Loucy (cell line): ENCODE measurements at regions not wholly inside any gene's neighbourhood (a gene's known extent, or its start where the extent isn't known, plus 50 kb on each side); places are given as distances from the start of the nearest gene placed in this dataset.

Experiments used
- H2AFZ ChIP-seq: fragments of 200-600 bp; sonication (generic); 2 replicates; pipeline ENCODE4 v1.6.0; 2016; ENCODE audit warnings: antibody characterized with exemption, mild to moderate bottlenecking, low read length, moderate library complexity
- H3F3A ChIP-seq: fragments of 200-600 bp; 2 replicates; pipeline ENCODE4 v1.6.0; 2016; ENCODE audit warnings: antibody characterized with exemption, low read depth, mild to moderate bottlenecking
- H3K27me3 ChIP-seq: fragments of 200-600 bp; sonication (generic); 2 replicates; pipeline ENCODE4 v1.6.1; 2014; ENCODE audit warnings: low read length, mild to moderate bottlenecking; ENCODE audit not compliant: insufficient read depth, poor library complexity, severe bottlenecking
- H3K36me3 ChIP-seq: fragments of 200-600 bp; sonication (generic); 2 replicates; pipeline ENCODE4 v1.6.1; 2016; ENCODE audit warnings: low read length; ENCODE audit not compliant: insufficient read depth
- H3K4me1 ChIP-seq: fragments of 200-600 bp; sonication (generic); 2 replicates; pipeline ENCODE4 v1.5.1; 2014; ENCODE audit warnings: low read length, mild to moderate bottlenecking; ENCODE audit not compliant: insufficient read depth, poor library complexity, severe bottlenecking
- H3K4me2 ChIP-seq: fragments of 200-600 bp; sonication (generic); 2 replicates; pipeline ENCODE4 v1.6.0; 2014; ENCODE audit warnings: antibody characterized with exemption, low read length, low read depth, mild to moderate bottlenecking; ENCODE audit not compliant: poor library complexity, severe bottlenecking
- H3K4me3 ChIP-seq: fragments of 200-600 bp; sonication (generic); 2 replicates; pipeline ENCODE4 v1.5.1; 2014; ENCODE audit warnings: low read length, mild to moderate bottlenecking, mixed read lengths; ENCODE audit not compliant: poor library complexity, severe bottlenecking
- H3K79me2 ChIP-seq: fragments of 200-600 bp; sonication (generic); 2 replicates; pipeline ENCODE4 v1.6.1; 2014; ENCODE audit warnings: low read length; ENCODE audit not compliant: insufficient read depth
- H3K9ac ChIP-seq: fragments of 200-600 bp; sonication (generic); 2 replicates; pipeline ENCODE4 v1.6.0; 2014; ENCODE audit warnings: mild to moderate bottlenecking, low read depth, low read length, moderate library complexity; ENCODE audit not compliant: poor library complexity, severe bottlenecking
- H3K9me2 ChIP-seq: fragments of 200-600 bp; sonication (generic); replicated peaks from 2 replicates; pipeline ENCODE4 v1.6.1; 2016; ENCODE audit warnings: low read depth, low read length, mixed read lengths
- H3K9me3 ChIP-seq: fragments of 200-600 bp; sonication (generic); 2 replicates; pipeline ENCODE4 v1.6.1; 2014; ENCODE audit warnings: mild to moderate bottlenecking, antibody characterized with exemption, low read length, low read depth; ENCODE audit not compliant: insufficient read depth
- H4K20me1 ChIP-seq: fragments of 200-600 bp; sonication (generic); 2 replicates; pipeline ENCODE4 v1.6.0; 2014; ENCODE audit warnings: antibody characterized with exemption, low read length, mild to moderate bottlenecking; ENCODE audit not compliant: insufficient read depth, poor library complexity, severe bottlenecking
- EZH2phosphoT487 ChIP-seq: fragments of 200-600 bp; IDR thresholded peaks from 2 replicates; pipeline ENCODE4 v1.6.1; 2018; ENCODE audit warnings: antibody characterized with exemption, mild to moderate bottlenecking, moderate library complexity, borderline replicate concordance
- TF ChIP-seq, protein P1 (sequence below): fragments of 200-600 bp; sonication (generic); conservative IDR thresholded peaks from 2 replicates; pipeline ENCODE4 v1.5.1; 2014; ENCODE audit warnings: mild to moderate bottlenecking, antibody characterized with exemption, low read length

DNA sequence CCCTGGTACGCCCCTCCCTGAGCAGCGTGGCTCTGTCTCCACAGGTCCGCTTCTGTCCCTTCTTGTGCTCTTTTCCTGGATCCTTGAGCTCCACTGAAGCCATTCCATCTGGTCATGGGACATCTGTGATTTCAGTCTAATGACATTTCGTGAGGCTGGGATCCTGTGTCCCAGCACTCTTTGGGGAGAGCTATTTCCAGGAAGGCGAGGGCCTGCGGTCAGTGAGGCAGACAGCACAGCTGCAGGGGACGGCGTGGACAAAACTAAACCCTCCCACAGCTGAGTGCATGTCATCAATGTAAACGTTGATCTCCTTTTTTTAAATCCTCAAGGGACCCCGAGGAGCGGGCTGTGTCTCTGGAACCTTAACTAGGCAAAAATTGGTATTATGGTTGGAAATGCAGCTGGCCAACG is 127.7 kb downstream of the DACT1 start:
- H3F3A ChIP-seq = no peaks in the 10 kb centered on the region
- H3K9ac ChIP-seq = no peak overlapping the region
- no peak overlapping the region for H3K4me3 ChIP-seq

DNA sequence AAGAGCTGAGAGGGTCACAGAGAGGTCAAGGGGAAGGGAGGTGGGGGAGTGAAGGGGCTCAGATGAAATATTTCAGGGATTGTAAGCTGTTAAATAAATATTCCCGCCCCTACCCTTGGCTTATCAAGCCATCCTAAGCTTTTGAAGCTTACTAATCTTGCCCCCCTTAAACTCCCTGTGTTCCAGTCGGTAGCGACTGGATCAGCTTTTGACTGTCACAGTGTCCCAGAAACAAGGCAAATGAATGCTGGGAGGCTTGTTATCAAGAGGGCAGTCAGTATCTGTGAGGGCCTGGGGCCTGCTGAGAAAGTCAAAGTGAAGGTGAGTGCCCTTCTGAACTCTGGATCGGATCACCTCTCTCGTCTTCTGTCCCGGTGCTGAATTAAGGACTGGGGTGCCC is 128.1 kb downstream of the DACT1 start:
- H3K79me2 ChIP-seq = no peaks in the 10 kb centered on the region
- H3K36me3 ChIP-seq = no peaks in the 10 kb centered on the region
- no peak overlapping the region for H3K4me2 ChIP-seq
- H3K9ac ChIP-seq = no peak overlapping the region
- H3K9me2 ChIP-seq = no peaks in the 10 kb centered on the region
- no peaks in the 10 kb centered on the region for H4K20me1 ChIP-seq
- no peaks in the 10 kb centered on the region for H3K4me1 ChIP-seq
- no peaks in the 10 kb centered on the region for H3K27me3 ChIP-seq
- H3K4me3 ChIP-seq = no peak overlapping the region
- H3K9me3 ChIP-seq = no peaks in the 10 kb centered on the region
- H3F3A ChIP-seq = no peaks in the 10 kb centered on the region
- no peak overlapping the region for H2AFZ ChIP-seq
- no peak for TF ChIP-seq EZH2phosphoT487
- TF ChIP-seq, protein P1, sequence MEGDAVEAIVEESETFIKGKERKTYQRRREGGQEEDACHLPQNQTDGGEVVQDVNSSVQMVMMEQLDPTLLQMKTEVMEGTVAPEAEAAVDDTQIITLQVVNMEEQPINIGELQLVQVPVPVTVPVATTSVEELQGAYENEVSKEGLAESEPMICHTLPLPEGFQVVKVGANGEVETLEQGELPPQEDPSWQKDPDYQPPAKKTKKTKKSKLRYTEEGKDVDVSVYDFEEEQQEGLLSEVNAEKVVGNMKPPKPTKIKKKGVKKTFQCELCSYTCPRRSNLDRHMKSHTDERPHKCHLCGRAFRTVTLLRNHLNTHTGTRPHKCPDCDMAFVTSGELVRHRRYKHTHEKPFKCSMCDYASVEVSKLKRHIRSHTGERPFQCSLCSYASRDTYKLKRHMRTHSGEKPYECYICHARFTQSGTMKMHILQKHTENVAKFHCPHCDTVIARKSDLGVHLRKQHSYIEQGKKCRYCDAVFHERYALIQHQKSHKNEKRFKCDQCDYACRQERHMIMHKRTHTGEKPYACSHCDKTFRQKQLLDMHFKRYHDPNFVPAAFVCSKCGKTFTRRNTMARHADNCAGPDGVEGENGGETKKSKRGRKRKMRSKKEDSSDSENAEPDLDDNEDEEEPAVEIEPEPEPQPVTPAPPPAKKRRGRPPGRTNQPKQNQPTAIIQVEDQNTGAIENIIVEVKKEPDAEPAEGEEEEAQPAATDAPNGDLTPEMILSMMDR = no peak

More for the DNA sequence above, 127.7 kb downstream of the DACT1 start:
- no peak for TF ChIP-seq EZH2phosphoT487
- TF ChIP-seq, protein P1 = no peak
- Histone ChIP-seq H3K4me1 (no peaks in the 10 kb centered on the region), H3K9me2 (no peaks in the 10 kb centered on the region), H3K4me2 (no peak overlapping the region), H3K9me3 (no peaks in the 10 kb centered on the region), H2AFZ (no peak overlapping the region), H3K36me3 (no peaks in the 10 kb centered on the region), H3K79me2 (no peaks in the 10 kb centered on the region), H4K20me1 (no peaks in the 10 kb centered on the region), H3K27me3 (no peaks in the 10 kb centered on the region)

DNA sequence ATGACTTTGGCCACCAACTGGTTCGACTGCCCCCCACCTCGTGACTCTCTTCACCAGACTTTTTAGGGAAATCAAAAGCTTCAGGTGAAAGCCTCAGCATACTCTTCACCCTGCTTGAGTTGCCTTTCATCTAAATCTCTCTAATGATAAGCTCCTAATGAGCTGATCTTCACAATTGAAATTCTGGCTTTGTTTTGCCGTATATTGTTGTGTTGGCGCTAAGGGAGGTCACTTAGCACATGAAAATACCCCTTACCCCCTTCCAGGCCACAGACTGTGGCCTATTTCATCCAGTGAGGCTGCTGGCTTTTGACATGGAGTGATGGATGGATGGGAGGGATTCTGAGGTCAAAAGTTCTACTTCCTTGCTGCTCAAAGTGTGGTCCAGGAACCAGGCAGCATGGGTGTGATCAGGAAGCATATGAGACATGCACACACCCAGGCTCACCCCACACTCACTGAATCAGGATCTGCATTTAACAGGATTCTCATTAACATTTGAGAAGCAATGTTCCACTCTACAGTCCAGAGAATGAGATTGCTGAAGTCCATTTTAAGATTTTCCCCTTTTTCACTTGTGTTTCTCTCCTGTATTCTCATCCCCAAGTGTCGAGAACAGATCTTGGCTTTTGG is 131.4 kb downstream of the DACT1 start:
- no peak overlapping the region for H3K9ac ChIP-seq
- no peak for TF ChIP-seq EZH2phosphoT487
- TF ChIP-seq, protein P1 = no peak
- no peaks in the 10 kb centered on the region for H3K9me2 ChIP-seq
- H3K36me3 ChIP-seq = no peaks in the 10 kb centered on the region
- H4K20me1 ChIP-seq = no peaks in the 10 kb centered on the region
- no peak overlapping the region for H3K4me3 ChIP-seq
- no peak overlapping the region for H3K4me2 ChIP-seq
- H3F3A ChIP-seq = no peaks in the 10 kb centered on the region
- H3K79me2 ChIP-seq = no peaks in the 10 kb centered on the region
- no peaks in the 10 kb centered on the region for H3K27me3 ChIP-seq
- no peaks in the 10 kb centered on the region for H3K4me1 ChIP-seq
- H3K9me3 ChIP-seq = no peaks in the 10 kb centered on the region
- H2AFZ ChIP-seq = no peak overlapping the region
